CD4-positive, alpha-beta T cell treated with Interleukin-6 for 4 hours (primary cell): ENCODE measurements at regions not wholly inside any gene's neighbourhood (a gene's known extent, or its start where the extent isn't known, plus 50 kb on each side); places are given as distances from the start of the nearest gene placed in this dataset.
"Not testable (repeated sequence)": the region's sequence is repeated elsewhere in the genome, so short reads cannot be mapped to it uniquely, and the experiment has no call there.

ENCODE experiments used
- DNase-seq: peaks from one replicate; pipeline ENCODE4 v3.0.0-alpha.2; 2020; ENCODE audit warnings: mixed read lengths

GRCh38 chr1:5198328-5198727 lies 543.9 kb downstream of the AJAP1 start:
- DNase-seq: no peak

GRCh38 chr1:5191470-5191869 lies 537.1 kb downstream of the AJAP1 start:
- DNase-seq: no peak

- DNase-seq: no peak
Observed at GRCh38 chr1:5189384-5189783, 535.0 kb downstream of the AJAP1 start.

- no peak for DNase-seq
Observed at GRCh38 chr1:5165762-5166161, 511.4 kb downstream of the AJAP1 start.

GRCh38 chr1:5164158-5164557 lies 509.7 kb downstream of the AJAP1 start:
- no peak for DNase-seq

DNA sequence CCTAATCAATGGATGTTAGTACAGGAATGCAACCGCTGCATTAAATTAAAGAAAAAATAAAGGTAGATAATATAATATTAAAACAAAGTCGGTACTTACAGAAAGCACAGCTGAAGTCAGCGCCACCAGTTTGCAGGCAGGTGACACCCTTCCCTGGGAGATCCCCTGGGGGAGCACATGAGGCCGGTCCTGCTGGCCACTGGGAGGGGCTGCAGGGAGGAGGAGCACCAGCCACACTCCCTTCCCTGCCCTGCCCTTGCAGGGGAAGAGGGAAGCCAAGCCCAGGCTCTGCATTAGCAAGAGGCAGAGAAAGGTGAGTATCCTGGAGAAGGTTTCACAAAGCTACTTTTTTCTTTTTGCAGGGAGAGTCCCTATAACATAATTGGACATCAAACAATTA lies 507.0 kb downstream of the AJAP1 start:
- DNase-seq: no peak

GRCh38 chr1:5157175-5157574 lies 502.8 kb downstream of the AJAP1 start:
- no peak for DNase-seq

- no peak for DNase-seq
Observed at GRCh38 chr1:5156416-5157120, 502.2 kb downstream of the AJAP1 start.

DNA sequence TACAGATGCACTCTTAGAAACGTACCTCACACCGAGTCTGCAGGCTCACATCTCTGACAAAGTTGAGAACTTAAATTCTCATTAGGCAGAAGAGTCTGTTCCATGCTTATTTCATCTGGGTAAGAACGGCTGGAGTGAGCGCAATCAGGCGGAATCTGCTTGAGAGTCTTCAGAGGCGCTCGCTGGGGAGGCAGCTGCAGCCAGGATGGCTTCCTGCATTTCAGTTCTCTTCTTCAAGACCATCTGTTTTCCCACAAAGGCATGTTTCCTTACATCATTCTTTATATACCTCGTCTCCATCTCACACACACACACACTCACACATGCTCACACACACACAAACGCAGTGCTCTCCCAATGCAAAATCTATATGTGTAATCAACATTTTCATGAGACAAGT lies 497.1 kb downstream of the AJAP1 start:
- DNase-seq: no peak

- no peak for DNase-seq
Observed at GRCh38 chr1:5150191-5150590, 495.8 kb downstream of the AJAP1 start.

- no peak for DNase-seq
Observed at GRCh38 chr1:5147806-5148205, 493.4 kb downstream of the AJAP1 start.

DNA sequence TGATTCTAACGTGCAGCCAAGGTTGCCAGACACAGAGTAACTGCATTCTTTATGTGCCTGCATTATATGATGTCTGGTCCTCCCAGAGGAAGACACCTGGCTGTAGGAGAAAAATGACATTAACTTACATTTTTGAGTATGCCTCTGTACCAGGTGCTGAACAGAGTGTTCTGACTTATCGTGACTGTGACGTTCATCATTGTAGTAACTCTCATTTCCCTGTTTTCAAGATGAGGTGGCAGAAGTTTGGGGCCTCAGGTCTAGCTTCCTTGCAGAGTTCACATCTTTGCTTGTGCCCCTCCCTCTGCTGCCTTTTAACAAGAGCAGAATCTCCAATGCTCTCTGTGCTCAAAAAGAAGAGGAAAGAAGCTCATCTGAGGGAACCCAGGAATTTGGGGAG lies 488.0 kb downstream of the AJAP1 start:
- DNase-seq: no peak

DNA sequence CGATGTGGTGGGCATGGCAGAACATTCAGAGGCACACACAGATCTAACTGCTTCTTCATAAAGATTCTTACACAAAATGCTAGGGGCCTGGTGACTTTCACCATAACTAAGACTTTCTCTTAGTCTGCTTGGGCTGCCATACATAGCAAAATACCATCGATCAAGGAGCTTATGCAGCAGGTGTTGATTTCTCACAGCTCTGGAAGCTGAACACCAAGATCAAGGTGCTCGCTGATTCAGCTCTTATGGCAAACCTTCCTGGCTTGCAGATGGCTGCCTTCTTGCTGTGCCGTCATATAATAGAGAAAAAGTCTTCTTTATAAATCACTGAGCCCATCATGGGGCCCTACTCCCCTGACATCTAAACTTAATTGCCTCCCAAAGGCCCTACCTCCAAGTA lies 487.3 kb downstream of the AJAP1 start:
- DNase-seq: no peak

GRCh38 chr1:5140962-5141361 lies 486.6 kb downstream of the AJAP1 start:
- no peak for DNase-seq

GRCh38 chr1:5140136-5140535 lies 485.7 kb downstream of the AJAP1 start:
- no peak for DNase-seq

DNA sequence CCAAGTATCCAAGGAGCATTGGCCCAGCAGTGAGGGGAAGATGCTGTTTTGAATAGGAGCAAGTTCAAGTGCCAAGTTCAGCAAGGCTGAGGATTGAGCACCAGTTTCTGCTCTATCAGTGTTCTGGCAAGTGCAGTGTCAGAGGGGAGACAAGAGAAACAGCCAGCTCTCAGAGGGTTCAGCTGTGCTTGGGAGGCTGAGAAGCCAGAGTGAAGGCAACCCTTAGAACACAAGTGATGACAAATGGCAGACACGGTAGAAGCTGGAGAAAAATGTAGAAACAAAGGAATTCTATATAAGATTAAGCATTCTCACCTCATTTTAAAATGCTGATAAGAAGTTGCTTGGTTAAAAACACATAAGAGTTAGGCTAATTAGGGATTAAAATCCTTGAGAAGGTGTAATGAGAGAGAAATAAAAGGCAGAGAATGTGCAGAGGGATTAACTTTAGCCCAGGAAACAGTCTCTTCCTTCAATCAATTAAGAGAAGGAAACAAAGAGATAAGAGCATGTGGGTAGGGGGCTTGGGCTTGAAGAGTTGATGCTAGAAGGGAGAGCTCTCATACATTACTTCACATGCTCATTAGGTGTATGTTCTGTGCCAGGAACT lies 475.4 kb downstream of the AJAP1 start:
- DNase-seq: no peak

- no peak for DNase-seq
Observed at GRCh38 chr1:5125208-5125607, 470.8 kb downstream of the AJAP1 start.

DNA sequence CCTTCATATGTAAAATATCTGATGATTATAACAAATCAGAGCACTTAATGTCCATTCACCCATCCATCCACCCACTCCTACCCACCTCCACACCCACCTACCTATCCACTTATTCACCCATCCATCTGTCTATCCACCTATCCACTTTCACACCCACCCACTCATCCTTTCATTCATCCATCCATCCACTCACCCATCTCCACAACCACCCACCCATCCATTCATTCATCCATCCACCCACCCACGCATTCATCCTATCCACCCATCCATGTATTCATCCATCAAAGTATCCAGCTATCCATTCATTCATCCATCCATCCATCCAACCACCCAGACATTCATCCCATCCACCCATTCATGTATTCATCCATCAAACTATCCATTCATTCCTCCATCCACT lies 466.1 kb downstream of the AJAP1 start:
- DNase-seq: no peak

DNA sequence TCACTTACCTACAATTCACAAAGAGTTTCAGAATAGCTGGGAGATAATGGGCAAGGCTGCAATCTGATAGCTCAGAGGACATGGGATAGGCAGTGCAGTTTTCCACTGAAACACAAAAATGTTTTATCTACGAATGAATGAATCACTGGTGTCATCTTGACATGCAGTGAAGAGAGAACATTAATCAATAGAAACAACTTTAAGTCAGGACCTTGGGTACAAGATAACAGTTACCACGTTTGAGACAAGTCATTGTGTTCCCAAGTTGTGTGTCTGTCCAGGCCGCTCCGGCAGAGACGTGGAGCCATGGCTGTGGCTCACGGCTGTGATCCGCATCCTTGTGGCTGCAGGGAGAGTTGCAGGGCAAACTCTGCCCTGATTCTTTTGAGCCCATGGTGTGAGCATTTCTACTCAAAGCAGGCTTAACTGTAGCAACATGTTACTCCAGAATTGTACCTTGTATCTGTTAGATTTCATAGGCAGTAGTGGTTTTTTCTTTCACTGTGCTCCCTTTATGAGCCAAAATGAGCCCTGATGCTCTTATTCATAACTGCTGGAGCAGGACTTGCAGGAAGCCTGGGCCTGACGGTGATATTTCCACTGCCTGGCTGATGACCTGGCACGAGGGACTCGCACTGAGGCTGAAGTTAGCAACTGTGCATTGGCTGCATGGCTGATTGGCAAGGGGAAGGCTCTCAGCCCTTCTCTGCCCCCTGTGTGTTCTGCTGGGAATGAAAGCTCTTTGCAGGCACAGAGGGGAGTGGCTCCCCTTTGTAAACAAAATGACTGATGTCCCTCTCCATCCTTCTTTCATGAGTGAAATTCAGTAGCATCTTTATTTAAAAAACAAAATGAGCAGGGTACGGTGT lies 465.2 kb downstream of the AJAP1 start:
- no peak for DNase-seq

DNA sequence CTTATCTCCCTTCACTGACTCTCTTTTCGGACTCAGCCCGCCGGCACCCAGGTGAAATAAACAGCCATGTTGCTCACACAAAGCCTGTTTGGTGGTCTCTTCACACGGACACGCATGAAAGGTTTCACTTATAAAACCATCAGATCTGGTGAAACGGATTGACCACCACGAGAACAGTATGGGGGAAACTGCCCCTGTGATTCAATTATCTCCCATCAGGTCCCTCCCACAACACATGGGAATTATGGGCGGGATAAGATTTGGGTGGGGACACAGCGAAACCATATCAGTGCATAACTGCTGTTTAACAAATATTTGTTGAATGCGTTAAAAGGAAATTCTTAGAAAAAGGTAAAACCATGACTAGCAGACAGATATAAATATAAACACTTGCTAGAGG lies 464.4 kb downstream of the AJAP1 start:
- DNase-seq: not testable (repeated sequence)

GRCh38 chr1:5118292-5118691 lies 463.9 kb downstream of the AJAP1 start:
- not testable (repeated sequence) for DNase-seq

DNA sequence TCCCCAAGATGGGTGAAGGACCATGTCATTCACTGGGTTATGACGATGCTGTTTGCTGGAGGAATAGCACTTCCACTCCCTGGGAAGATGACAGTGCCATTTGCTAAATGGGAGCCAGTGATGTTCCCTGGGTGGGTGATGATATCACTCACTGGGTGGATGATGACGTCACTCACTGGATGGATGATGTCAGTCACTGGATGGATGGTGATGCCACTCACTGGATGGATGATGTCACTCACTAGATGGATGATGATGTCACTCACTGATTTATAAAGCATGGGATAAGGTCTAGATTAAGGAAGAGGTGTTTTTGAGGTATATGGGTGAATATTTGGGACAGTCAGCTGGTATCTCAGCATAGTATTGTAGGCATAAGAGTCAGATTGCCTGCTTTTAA lies 457.2 kb downstream of the AJAP1 start:
- no peak for DNase-seq

GRCh38 chr1:5110508-5110907 lies 456.1 kb downstream of the AJAP1 start:
- DNase-seq: no peak

- DNase-seq: no peak
Observed at GRCh38 chr1:5109633-5110032, 455.2 kb downstream of the AJAP1 start.
